ENCODE measurements at regions not wholly inside any gene's neighbourhood (a gene's known extent, or its start where the extent isn't known, plus 50 kb on each side); places are given as distances from the start of the nearest gene placed in this dataset.

DNA sequence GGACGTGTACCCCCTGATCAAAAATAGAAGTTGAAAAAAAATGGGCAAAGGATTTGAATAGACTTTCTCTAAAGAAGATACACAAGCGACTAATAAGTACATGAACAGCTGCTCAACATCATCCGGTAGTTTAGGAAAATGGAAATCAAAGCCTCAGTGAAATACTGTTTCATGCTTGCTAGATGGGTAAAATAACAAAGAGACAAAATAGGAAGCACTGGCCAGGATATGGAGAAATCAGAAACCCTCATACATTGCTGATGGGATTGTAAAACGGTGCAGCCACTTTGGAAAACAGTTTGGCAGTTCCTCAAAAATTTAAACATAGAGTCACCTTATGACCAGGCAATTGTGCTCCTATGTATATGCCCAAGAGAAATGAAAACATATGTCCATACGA, 65.0 kb upstream of the SUB1 start:
- TF ChIP-seq, protein P1, sequence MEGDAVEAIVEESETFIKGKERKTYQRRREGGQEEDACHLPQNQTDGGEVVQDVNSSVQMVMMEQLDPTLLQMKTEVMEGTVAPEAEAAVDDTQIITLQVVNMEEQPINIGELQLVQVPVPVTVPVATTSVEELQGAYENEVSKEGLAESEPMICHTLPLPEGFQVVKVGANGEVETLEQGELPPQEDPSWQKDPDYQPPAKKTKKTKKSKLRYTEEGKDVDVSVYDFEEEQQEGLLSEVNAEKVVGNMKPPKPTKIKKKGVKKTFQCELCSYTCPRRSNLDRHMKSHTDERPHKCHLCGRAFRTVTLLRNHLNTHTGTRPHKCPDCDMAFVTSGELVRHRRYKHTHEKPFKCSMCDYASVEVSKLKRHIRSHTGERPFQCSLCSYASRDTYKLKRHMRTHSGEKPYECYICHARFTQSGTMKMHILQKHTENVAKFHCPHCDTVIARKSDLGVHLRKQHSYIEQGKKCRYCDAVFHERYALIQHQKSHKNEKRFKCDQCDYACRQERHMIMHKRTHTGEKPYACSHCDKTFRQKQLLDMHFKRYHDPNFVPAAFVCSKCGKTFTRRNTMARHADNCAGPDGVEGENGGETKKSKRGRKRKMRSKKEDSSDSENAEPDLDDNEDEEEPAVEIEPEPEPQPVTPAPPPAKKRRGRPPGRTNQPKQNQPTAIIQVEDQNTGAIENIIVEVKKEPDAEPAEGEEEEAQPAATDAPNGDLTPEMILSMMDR (IDR thresholded peaks at IDR 0.05 in 2 of 3, conservative IDR thresholded peaks at IDR 0.05 in 1 of 3; ENCODE audit: borderline replicate concordance in 1 of 3, insufficient read depth in 1 of 3, low read depth in 2 of 3, low read length in 2 of 3) = no peak
- TF ChIP-seq, protein P2, sequence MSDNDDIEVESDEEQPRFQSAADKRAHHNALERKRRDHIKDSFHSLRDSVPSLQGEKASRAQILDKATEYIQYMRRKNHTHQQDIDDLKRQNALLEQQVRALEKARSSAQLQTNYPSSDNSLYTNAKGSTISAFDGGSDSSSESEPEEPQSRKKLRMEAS (IDR thresholded peaks at IDR 0.05) = no peak
- no peak for TF ChIP-seq POLR2AphosphoS5 (IDR thresholded peaks at IDR 0.05; ENCODE audit: low read depth, low read length)
- no peak for TF ChIP-seq EZH2phosphoT487 (IDR thresholded peaks at IDR 0.05; ENCODE audit: borderline replicate concordance)
- TF ChIP-seq, protein P3, sequence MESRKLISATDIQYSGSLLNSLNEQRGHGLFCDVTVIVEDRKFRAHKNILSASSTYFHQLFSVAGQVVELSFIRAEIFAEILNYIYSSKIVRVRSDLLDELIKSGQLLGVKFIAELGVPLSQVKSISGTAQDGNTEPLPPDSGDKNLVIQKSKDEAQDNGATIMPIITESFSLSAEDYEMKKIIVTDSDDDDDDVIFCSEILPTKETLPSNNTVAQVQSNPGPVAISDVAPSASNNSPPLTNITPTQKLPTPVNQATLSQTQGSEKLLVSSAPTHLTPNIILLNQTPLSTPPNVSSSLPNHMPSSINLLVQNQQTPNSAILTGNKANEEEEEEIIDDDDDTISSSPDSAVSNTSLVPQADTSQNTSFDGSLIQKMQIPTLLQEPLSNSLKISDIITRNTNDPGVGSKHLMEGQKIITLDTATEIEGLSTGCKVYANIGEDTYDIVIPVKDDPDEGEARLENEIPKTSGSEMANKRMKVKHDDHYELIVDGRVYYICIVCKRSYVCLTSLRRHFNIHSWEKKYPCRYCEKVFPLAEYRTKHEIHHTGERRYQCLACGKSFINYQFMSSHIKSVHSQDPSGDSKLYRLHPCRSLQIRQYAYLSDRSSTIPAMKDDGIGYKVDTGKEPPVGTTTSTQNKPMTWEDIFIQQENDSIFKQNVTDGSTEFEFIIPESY (IDR thresholded peaks at IDR 0.05; ENCODE audit: extremely low read depth, insufficient replicate concordance, low read length) = no peak
- TF ChIP-seq JUND (IDR thresholded peaks at IDR 0.05) = no peak
- no peak for TF ChIP-seq EZH2 (IDR thresholded peaks at IDR 0.05)
- no peak for TF ChIP-seq POLR2A (IDR thresholded peaks at IDR 0.05; ENCODE audit: borderline replicate concordance, extremely low read depth, insufficient read depth, insufficient read length)

Data from HCT116 (cell line).